Mesothelial cell of epicardium (in vitro differentiated cells): ENCODE measurements at regions not wholly inside any gene's neighbourhood (a gene's known extent, or its start where the extent isn't known, plus 50 kb on each side); places are given as distances from the start of the nearest gene placed in this dataset.

Experiments
- DNase-seq, 2 experiments: peaks; one replicate each; pipeline ENCODE4 v3.0.0; 2021; ENCODE audit warnings: low spot score in 2 of 2; ENCODE audit not compliant: unreplicated experiment in 2 of 2
- H3K27ac Mint-ChIP-seq: 2 replicates; pipeline ENCODE4 v1.8.0; 2021; ENCODE audit warnings: mixed read lengths
- H3K27me3 Mint-ChIP-seq: 2 replicates; pipeline ENCODE4 v1.8.0; 2021; ENCODE audit warnings: low read depth, mixed read lengths
- H3K36me3 Mint-ChIP-seq: 2 replicates; pipeline ENCODE4 v1.8.0; 2021; ENCODE audit warnings: mixed read lengths
- H3K4me1 Mint-ChIP-seq: 2 replicates; pipeline ENCODE4 v1.8.0; 2021; ENCODE audit warnings: mixed read lengths
- H3K4me3 Mint-ChIP-seq: 2 replicates; pipeline ENCODE4 v1.8.0; 2021; ENCODE audit warnings: mild to moderate bottlenecking, moderate library complexity, mixed read lengths
- H3K9me3 Mint-ChIP-seq: 2 replicates; pipeline ENCODE4 v1.8.0; 2021; ENCODE audit warnings: mixed read lengths
- CTCF ChIP-seq: fragments of 200-600 bp; sonication (generic); IDR thresholded peaks from one replicate; pipeline ENCODE4 v1.5.0; 2021; ENCODE audit warnings: antibody characterized with exemption; ENCODE audit not compliant: unreplicated experiment

GRCh38 chr2:123434546-123435395 is 590.3 kb upstream of the CNTNAP5 start:
- no peak for DNase-seq
- H3K36me3 Mint-ChIP-seq: no peaks in the 10 kb centered on the region
- no peak overlapping the region for H3K4me3 Mint-ChIP-seq
- no peak overlapping the region for H3K27ac Mint-ChIP-seq
- H3K4me1 Mint-ChIP-seq: peaks cover 1% of the 10 kb centered on the region
- TF ChIP-seq CTCF: no peak
- H3K9me3 Mint-ChIP-seq: no peaks in the 10 kb centered on the region
- H3K27me3 Mint-ChIP-seq: no peaks in the 10 kb centered on the region

DNA sequence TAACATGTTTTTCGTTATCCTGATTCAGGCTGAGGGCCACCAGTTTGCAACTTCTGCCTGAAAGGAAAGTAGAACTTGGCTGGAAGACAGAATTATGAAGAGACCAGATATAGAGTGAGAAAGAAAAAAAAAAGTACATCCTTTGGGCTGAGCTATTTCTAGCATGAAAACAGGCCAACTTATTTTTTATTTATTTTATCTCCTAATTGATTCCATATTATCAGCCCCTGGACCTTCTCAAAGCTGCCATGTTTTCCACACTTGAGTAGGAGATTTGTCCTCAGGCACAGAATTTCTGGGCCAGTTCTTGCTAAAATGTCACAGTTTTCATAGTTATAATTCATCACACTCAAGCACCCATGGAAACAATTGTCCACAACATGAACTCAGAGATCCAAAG is 586.8 kb upstream of the CNTNAP5 start:
- Mint-ChIP-seq H3K36me3 (no peaks in the 10 kb centered on the region), H3K9me3 (peaks cover 4% of the 10 kb centered on the region), H3K27me3 (no peaks in the 10 kb centered on the region), H3K27ac (no peak overlapping the region), H3K4me3 (no peak overlapping the region), H3K4me1 (peaks cover 7% of the 10 kb centered on the region)
- no peak for DNase-seq
- TF ChIP-seq CTCF: no peak

GRCh38 chr2:123438675-123439074 is 586.4 kb upstream of the CNTNAP5 start:
- H3K9me3 Mint-ChIP-seq: peaks cover 4% of the 10 kb centered on the region
- H3K36me3 Mint-ChIP-seq: no peaks in the 10 kb centered on the region
- no peak for TF ChIP-seq CTCF
- H3K27ac Mint-ChIP-seq: no peak overlapping the region
- DNase-seq: no peak
- no peak overlapping the region for H3K4me3 Mint-ChIP-seq
- H3K4me1 Mint-ChIP-seq: peaks cover 7% of the 10 kb centered on the region
- H3K27me3 Mint-ChIP-seq: no peaks in the 10 kb centered on the region

DNA sequence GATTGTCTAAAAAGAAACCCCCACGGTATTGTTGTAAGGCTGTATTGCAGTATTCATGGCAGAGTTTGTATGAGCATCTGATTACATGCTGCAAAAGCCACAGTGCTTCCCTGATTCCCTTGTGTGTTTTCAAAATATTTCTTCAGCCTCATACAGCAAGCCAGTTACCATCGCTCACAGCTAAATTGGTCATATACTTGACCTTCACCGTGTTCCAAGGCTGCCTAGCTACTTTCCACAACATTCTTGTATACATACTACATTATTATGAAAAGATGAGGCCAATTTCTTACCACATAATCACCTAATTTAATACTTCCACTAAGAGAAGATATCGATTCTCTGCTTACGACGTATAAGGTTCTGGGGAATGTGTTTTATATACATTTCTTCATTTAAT is 576.3 kb upstream of the CNTNAP5 start:
- Mint-ChIP-seq H3K9me3 (no peaks in the 10 kb centered on the region), H3K4me1 (peaks cover 7% of the 10 kb centered on the region), H3K36me3 (no peaks in the 10 kb centered on the region), H3K4me3 (no peak overlapping the region), H3K27ac (no peak overlapping the region), H3K27me3 (no peaks in the 10 kb centered on the region)
- TF ChIP-seq CTCF: no peak
- no peak for DNase-seq

GRCh38 chr2:123451542-123451941 is 573.5 kb upstream of the CNTNAP5 start:
- no peak for DNase-seq
- H3K27ac Mint-ChIP-seq: no peak overlapping the region
- no peaks in the 10 kb centered on the region for H3K27me3 Mint-ChIP-seq
- no peaks in the 10 kb centered on the region for H3K36me3 Mint-ChIP-seq
- no peak overlapping the region for H3K4me3 Mint-ChIP-seq
- no peak for TF ChIP-seq CTCF
- H3K9me3 Mint-ChIP-seq: peaks cover 6% of the 10 kb centered on the region
- peaks cover 7% of the 10 kb centered on the region for H3K4me1 Mint-ChIP-seq
